HepG2 (cell line): ENCODE measurements at regions not wholly inside any gene's neighbourhood (a gene's known extent, or its start where the extent isn't known, plus 50 kb on each side); places are given as distances from the start of the nearest gene placed in this dataset.
A peak's percentile ranks its signal among the peaks of the same experiment; 100 is the strongest.

Source experiments
- ATAC-seq: fragments of 200-7000 bp; cut with Tn5 transposase; 3 replicates; pipeline ENCODE4 v1.9.1; 2020; ENCODE audit warnings: mild to moderate bottlenecking, moderate library complexity
- BruUV-seq: library from RNA; stranded (reverse); fragments of 400-500 nt; replicated peaks from 2 replicates; lab custom pipeline; 2021; lab: Mats Ljungman, UMichigan
- CTCF ChIA-PET: fragments of 300-600 bp; formaldehyde crosslinking; extraction: SDS; loops from one replicate; lab custom pipeline; 2021; ENCODE audit warnings: low total read pairs, inconsistent platforms, low intra/inter-chr PET ratio; lab: Yijun Ruan, JAX
- POLR2A ChIA-PET: fragments of 350-600 bp; sonication (Branson Sonifier 250); formaldehyde crosslinking; loops from one replicate; lab custom pipeline; 2020; ENCODE audit warnings: antibody characterized with exemption, inconsistent platforms; lab: Yijun Ruan, JAX
- DNase-seq: peaks from one replicate; pipeline ENCODE4 v3.0.0-alpha.2; 2015; ENCODE audit warnings: low spot score
- FAIRE-seq: peaks from 3 replicates; lab custom pipeline; 2011; peaks lifted over from hg19 to GRCh38; lab: Jason Lieb, UNC
- H2AFZ ChIP-seq: one replicate; pipeline ENCODE4 v1.6.1; 2011; ENCODE audit warnings: low read length, inconsistent platforms
- H3K27ac ChIP-seq: fragments of 300-600 bp; 3 replicates; pipeline ENCODE4 v1.8.0; 2011; ENCODE audit warnings: mixed run types, mild to moderate bottlenecking, mixed read lengths, low read length, inconsistent platforms; ENCODE audit not compliant: insufficient read depth; ENCODE audit errors: extremely low read length
- H3K27me3 ChIP-seq, 2 experiments: fragments of 200-600 bp in 1 of 2; 2 replicates in 1 of 2; 3 replicates in 1 of 2; pipeline versions ENCODE4 v1.6.0 to v1.8.0; 2011; ENCODE audit warnings: low read length in 2 of 2, mild to moderate bottlenecking in 2 of 2, moderate library complexity in 2 of 2, inconsistent platforms in 1 of 2; ENCODE audit not compliant: insufficient read depth in 2 of 2, control insufficient read depth in 1 of 2
- H3K36me3 ChIP-seq, 2 experiments: fragments of 200-600 bp in 1 of 2; replicated peaks in 1 of 2; 2 replicates in 1 of 2; 3 replicates in 1 of 2; pipeline versions ENCODE4 v1.5.1 to v1.8.0; 2011; ENCODE audit warnings: low read length in 2 of 2, inconsistent platforms in 1 of 2; ENCODE audit not compliant: insufficient read depth in 2 of 2, control insufficient read depth in 1 of 2
- H3K4me1 ChIP-seq: 2 replicates; pipeline ENCODE4 v1.5.1; 2012; ENCODE audit warnings: low read length, inconsistent platforms; ENCODE audit not compliant: insufficient read depth
- H3K4me2 ChIP-seq: 2 replicates; pipeline ENCODE4 v1.6.0; 2011; ENCODE audit warnings: low read depth, low read length, inconsistent platforms
- H3K4me3 ChIP-seq, 3 experiments: fragments of 200-600 bp in 1 of 3; sonication (generic), shearing (Covaris generic) in 1 of 3; replicated peaks in 1 of 3; 2 replicates each; pipeline ENCODE4 v1.5.1; 2011 to 2016; ENCODE audit warnings: low read length in 3 of 3, inconsistent platforms in 2 of 3, low read depth in 2 of 3, mild to moderate bottlenecking in 2 of 3, control low read depth in 1 of 3, mixed read lengths in 1 of 3; ENCODE audit not compliant: insufficient read depth in 1 of 3
- H3K79me2 ChIP-seq: one replicate; pipeline ENCODE4 v1.6.1; 2011; ENCODE audit warnings: low read length, inconsistent platforms; ENCODE audit not compliant: insufficient read depth
- H3K9ac ChIP-seq: 2 replicates; pipeline ENCODE4 v1.6.0; 2011; ENCODE audit warnings: mild to moderate bottlenecking, low read depth, low read length, inconsistent platforms; ENCODE audit not compliant: insufficient read depth
- H3K9me3 ChIP-seq: 2 replicates; pipeline ENCODE4 v1.5.1; 2012; ENCODE audit warnings: mild to moderate bottlenecking, low read length
- H4K20me1 ChIP-seq: 2 replicates; pipeline ENCODE4 v1.6.0; 2011; ENCODE audit warnings: inconsistent platforms, mild to moderate bottlenecking, low read length, moderate library complexity; ENCODE audit not compliant: insufficient read depth
- ASH2L ChIP-seq: fragments of 300-600, 200-600 bp; sonication (generic); IDR thresholded peaks from 2 replicates; pipeline ENCODE4 v1.7.0; 2017; ENCODE audit warnings: low read depth, mild to moderate bottlenecking, moderate library complexity, mixed read lengths, low read length; ENCODE audit not compliant: insufficient read length
- ETV6 ChIP-seq: sonication (generic); formaldehyde crosslinking; conservative IDR thresholded peaks from 2 replicates; pipeline ENCODE4 v1.4.0; 2020; ENCODE audit warnings: missing genetic modification reagents
- FOXP1 ChIP-seq, 2 experiments: fragments of 450-650 bp in 1 of 2; IDR thresholded peaks; 2 replicates each; pipeline ENCODE4 v1.6.1; 2017 to 2018; ENCODE audit warnings: antibody characterized with exemption in 1 of 2
- ISX ChIP-seq: sonication (generic); formaldehyde crosslinking; conservative IDR thresholded peaks from 2 replicates; pipeline ENCODE4 v1.5.0; 2020; ENCODE audit warnings: missing genetic modification reagents
- MAFF ChIP-seq: IDR thresholded peaks from 2 replicates; pipeline ENCODE4 v1.6.1; 2011; ENCODE audit warnings: low read depth, low read length, improper control_type of control experiment
- MAFK ChIP-seq, 2 experiments: IDR thresholded peaks in 1 of 2; conservative IDR thresholded peaks in 1 of 2; 2 replicates each; pipeline ENCODE4 v1.6.1; 2011; ENCODE audit warnings: improper control_type of control experiment in 2 of 2, low read length in 2 of 2
- MAX ChIP-seq: IDR thresholded peaks from 2 replicates; pipeline ENCODE4 v1.6.1; 2012; ENCODE audit warnings: inconsistent platforms
- NR2F6 ChIP-seq, 2 experiments: IDR thresholded peaks; 2 replicates each; pipeline ENCODE4 v1.6.1; 2016; ENCODE audit warnings: antibody characterized with exemption in 1 of 2, mild to moderate bottlenecking in 1 of 2
- POLR2G ChIP-seq: fragments of 200-400 bp; formaldehyde crosslinking; IDR thresholded peaks from 2 replicates; pipeline ENCODE4 v1.6.1; 2018; ENCODE audit warnings: mild to moderate bottlenecking, low read depth, low read length, moderate library complexity
- SAP130 ChIP-seq: IDR thresholded peaks from 2 replicates; pipeline ENCODE4 v1.6.1; 2016; ENCODE audit warnings: low read depth
- SATB2 ChIP-seq: sonication (generic); formaldehyde crosslinking; IDR thresholded peaks from 2 replicates; pipeline ENCODE4 v1.5.0; 2020; ENCODE audit warnings: missing genetic modification reagents
- ZBTB2 ChIP-seq: sonication (generic); formaldehyde crosslinking; IDR thresholded peaks from 2 replicates; pipeline ENCODE4 v1.8.0; 2022; ENCODE audit warnings: low read depth, missing genetic modification reagents
- ZNF468 ChIP-seq: sonication (generic); formaldehyde crosslinking; IDR thresholded peaks from 2 replicates; pipeline ENCODE4 v1.8.0; 2022; ENCODE audit warnings: mild to moderate bottlenecking, moderate library complexity, missing genetic modification reagents
- ZNF570 ChIP-seq: sonication (generic); formaldehyde crosslinking; IDR thresholded peaks from 2 replicates; pipeline ENCODE4 v1.4.0; 2020; ENCODE audit warnings: mild to moderate bottlenecking, missing genetic modification reagents, borderline replicate concordance
- ZNF776 ChIP-seq: sonication (generic); formaldehyde crosslinking; IDR thresholded peaks from 2 replicates; pipeline ENCODE4 v1.4.0; 2020; ENCODE audit warnings: mild to moderate bottlenecking, missing genetic modification reagents
- ZNF780A ChIP-seq: sonication (generic); formaldehyde crosslinking; IDR thresholded peaks from 2 replicates; pipeline ENCODE4 v1.8.0; 2022; ENCODE audit warnings: mild to moderate bottlenecking, missing genetic modification reagents, moderate library complexity
- WGBS: methylation state at CpG from one replicate; pipeline ENCODE4 v1.1.6; 2017; ENCODE audit warnings: low lambda C conversion rate; 5-methylcytosine and 5-hydroxymethylcytosine counted together
- in situ Hi-C: cut with HindIII; loops from 2 replicates; pipeline ENCODE4 v1.10.0; 2017; ENCODE audit warnings: low pct_unique_long_range_greater_than_20kb; ENCODE audit not compliant: extremely low pct_ligation_motif_present
- intact Hi-C: fragments of 100-400 bp; cut with micrococcal nuclease; formaldehyde crosslinking; loops from one replicate; pipeline ENCODE4 v1.10.0; 2022; ENCODE audit not compliant: unreplicated experiment

- TF ChIP-seq ZNF468 (CRISPR knock-in tag) (no peak), ETV6 (CRISPR knock-in tag) (no peak), NR2F6 (IDR thresholded peaks at IDR 0.05) (no peak), NR2F6 (CRISPR knock-in tag; IDR thresholded peaks at IDR 0.05) (no peak)
- TF ChIP-seq, all 625 proteins: peak for 0
Observed at GRCh38 chr6:91653895-91654294, 1067.0 kb upstream of the MAP3K7 start (continued).

GRCh38 chr6:91653076-91653723 lies 1066.3 kb upstream of the MAP3K7 start:
- Histone ChIP-seq H3K27ac (no peak overlapping the region), H2AFZ (no peak overlapping the region), H3K27me3 (no peaks in the 10 kb centered on the region), H3K36me3 (no peaks in the 10 kb centered on the region), H3K9ac (no peak overlapping the region), H3K4me3 (no peak overlapping the region), H3K79me2 (no peaks in the 10 kb centered on the region), H3K4me2 (no peak overlapping the region), H3K9me3 (no peaks in the 10 kb centered on the region), H4K20me1 (no peaks in the 10 kb centered on the region), H3K4me1 (no peaks in the 10 kb centered on the region)
- ChIA-PET POLR2A (no interaction called here), CTCF (no interaction called here)
- WGBS, result 3% methylated on average over 6 of the region's 6 CpGs
- ATAC-seq (no peak), DNase-seq (no peak), FAIRE-seq (no peak)
- no TSS peak for BruUV-seq
- TF ChIP-seq ZNF780A (CRISPR knock-in tag), result no peak
- TF ChIP-seq MAFF, result peak; percentile 67
- peak; percentile 58 to 84 for TF ChIP-seq MAFK (conservative IDR thresholded peaks at IDR 0.05 in 1 of 2, IDR thresholded peaks at IDR 0.05 in 1 of 2; ENCODE audit: low read length in 2 of 2)
- intact Hi-C loops, result no loop called here
- in situ Hi-C loops, result no loop called here

GRCh38 chr6:91646649-91647048 lies 1059.8 kb upstream of the MAP3K7 start:
- Histone ChIP-seq H3K79me2 (no peaks in the 10 kb centered on the region), H2AFZ (no peak overlapping the region), H4K20me1 (no peaks in the 10 kb centered on the region), H3K4me1 (no peaks in the 10 kb centered on the region), H3K4me2 (no peak overlapping the region), H3K9me3 (no peaks in the 10 kb centered on the region), H3K27me3 (no peaks in the 10 kb centered on the region), H3K9ac (no peak overlapping the region), H3K27ac (no peak overlapping the region), H3K4me3 (no peak overlapping the region), H3K36me3 (no peaks in the 10 kb centered on the region)
- in situ Hi-C loops, result no loop called here
- intact Hi-C loops, result no loop called here
- ATAC-seq, result no peak
- BruUV-seq, result no TSS peak
- CTCF ChIA-PET, result no interaction called here
- 0% methylated on average over 1 of the region's 1 CpG for WGBS
- no peak for DNase-seq
- POLR2A ChIA-PET, result no interaction called here
- no peak for FAIRE-seq
- no peak for TF ChIP-seq FOXP1 (IDR thresholded peaks at IDR 0.05)
- no peak for TF ChIP-seq FOXP1 (CRISPR knock-in tag; IDR thresholded peaks at IDR 0.05)
- no peak for TF ChIP-seq SAP130 (CRISPR knock-in tag)
- TF ChIP-seq ISX (CRISPR knock-in tag), result no peak
- TF ChIP-seq MAX, result no peak
- TF ChIP-seq ASH2L, result no peak
- no peak for TF ChIP-seq SATB2 (CRISPR knock-in tag)
- no peak for TF ChIP-seq ZNF776
- TF ChIP-seq ZNF570 (CRISPR knock-in tag), result no peak
- TF ChIP-seq ZBTB2 (CRISPR knock-in tag), result no peak
- TF ChIP-seq POLR2G, result no peak
